AG08395 (cell line): ENCODE measurements at regions not wholly inside any gene's neighbourhood (a gene's known extent, or its start where the extent isn't known, plus 50 kb on each side); places are given as distances from the start of the nearest gene placed in this dataset.
"Not testable (repeated sequence)": the region's sequence is repeated elsewhere in the genome, so short reads cannot be mapped to it uniquely, and the experiment has no call there.

Experiments
- DNase-seq: peaks from one replicate; pipeline ENCODE4 v3.0.0; 2012; ENCODE audit warnings: mixed read lengths, low spot score

DNA sequence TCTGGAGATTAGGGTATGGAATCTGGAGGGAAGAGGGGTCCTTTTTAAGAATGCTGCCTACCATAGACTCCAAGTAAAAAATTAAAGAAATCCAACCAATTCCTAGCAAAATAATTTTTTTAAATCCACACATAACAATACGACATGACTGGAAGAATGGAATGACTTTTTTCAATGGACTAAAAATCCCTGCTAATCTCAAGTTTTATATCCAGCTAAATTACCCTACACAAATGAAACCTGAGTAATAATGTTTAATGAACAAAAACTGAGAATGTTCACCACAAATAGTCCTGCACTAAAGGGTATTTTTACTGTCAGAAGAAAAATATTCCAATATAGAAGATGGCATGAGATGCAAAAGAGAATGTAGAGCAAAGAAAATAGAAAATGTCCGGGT lies 220.3 kb upstream of the AGTR1 start:
- no peak for DNase-seq

- no peak for DNase-seq
These were observed 204.1 kb upstream of the AGTR1 start for GRCh38 chr3:148493631-148494030.

DNA sequence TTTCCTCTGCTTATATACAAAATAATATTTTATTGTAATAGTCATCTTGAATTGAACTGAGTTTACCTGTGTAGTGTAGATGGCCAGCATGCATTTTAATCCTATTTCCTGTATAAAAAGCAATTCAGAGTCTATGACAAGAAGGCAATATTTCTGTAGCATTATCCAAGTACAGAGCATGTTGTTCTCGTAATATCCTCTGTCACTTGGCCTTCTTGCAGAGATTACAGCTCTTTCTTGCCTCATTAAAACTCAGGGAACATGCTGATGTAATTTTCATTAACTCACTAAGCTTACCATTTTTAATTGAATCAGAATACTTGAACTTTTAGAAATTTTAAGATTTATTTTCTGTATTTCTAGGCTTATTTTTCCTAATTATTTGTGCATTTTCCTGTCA lies 203.3 kb upstream of the AGTR1 start:
- no peak for DNase-seq

DNA sequence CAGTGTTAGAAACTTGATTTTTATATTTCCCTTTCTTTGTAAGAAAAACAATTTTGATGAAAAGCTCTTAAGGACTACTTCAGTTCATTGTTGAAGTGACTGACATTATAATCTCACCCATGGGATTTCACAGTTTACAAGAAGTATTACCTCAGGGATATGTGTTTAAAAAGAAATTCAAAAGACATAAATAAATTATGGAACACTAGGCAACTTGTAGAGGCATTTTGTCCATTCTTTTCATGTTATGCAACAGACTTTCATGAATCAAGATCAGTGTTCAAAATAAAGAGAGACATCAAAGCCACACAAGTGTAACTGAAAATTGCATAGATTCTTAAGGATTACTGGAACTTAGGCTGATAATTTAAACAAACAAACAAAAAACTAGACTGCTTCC lies 196.8 kb upstream of the AGTR1 start:
- DNase-seq: no peak

DNA sequence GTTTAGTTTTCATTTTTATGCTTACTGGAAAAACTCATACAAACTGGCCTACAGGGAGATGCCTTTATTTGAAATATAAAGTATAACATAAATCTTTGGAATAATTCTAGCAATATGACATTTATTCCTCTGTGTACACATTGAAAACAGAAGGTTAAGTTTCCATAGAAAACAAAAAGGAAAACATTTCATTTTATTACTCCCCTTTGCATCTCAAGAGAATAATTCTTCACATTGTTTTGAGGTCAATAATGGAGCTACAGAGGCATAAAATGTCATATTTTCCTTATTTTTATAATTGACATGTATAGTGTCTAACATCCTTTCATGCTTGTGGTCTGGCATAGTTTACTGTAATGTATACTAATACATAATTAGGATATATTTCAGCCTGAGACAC lies 187.6 kb upstream of the AGTR1 start:
- no peak for DNase-seq

DNA sequence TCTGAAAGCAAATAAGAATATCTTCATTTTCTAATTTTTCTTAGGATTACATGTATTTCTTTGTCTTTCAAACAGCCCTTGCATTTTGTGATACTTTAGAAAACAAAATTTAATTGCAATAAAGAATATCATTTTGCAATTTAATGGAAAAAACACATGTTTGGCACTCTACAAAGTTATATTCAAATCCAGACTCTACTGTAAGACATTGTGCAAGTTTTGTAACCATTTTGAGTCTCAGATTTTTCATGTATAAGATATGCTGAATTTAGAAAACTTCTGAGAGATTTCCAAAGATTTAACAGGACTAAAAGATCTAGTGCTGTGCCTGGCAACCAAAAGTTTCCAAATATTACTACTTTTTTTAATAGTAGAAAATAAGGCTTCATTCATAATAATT lies 187.1 kb upstream of the AGTR1 start:
- no peak for DNase-seq

- no peak for DNase-seq
These were observed 185.1 kb upstream of the AGTR1 start for GRCh38 chr3:148512648-148513047.

DNA sequence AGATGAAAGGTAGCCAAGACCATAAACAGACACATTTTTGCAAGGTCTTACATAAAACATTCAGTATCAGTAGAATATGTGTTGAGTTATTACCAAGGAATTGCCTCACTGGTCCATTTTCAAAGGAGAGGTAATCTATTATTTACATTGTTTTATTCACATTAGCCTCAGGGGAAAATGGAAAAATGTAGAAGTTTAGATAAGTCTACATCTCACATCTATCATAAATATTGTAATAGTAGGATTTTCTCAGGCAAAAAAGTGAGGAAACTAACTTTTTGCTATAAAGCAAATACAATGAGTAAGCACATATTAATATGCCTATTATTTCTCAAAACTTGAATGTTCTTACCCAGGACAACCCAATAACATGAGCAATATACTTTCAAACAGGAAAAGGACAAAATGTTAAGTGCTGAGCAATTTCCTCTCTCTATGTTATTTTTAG lies 184.6 kb upstream of the AGTR1 start:
- no peak for DNase-seq

DNA sequence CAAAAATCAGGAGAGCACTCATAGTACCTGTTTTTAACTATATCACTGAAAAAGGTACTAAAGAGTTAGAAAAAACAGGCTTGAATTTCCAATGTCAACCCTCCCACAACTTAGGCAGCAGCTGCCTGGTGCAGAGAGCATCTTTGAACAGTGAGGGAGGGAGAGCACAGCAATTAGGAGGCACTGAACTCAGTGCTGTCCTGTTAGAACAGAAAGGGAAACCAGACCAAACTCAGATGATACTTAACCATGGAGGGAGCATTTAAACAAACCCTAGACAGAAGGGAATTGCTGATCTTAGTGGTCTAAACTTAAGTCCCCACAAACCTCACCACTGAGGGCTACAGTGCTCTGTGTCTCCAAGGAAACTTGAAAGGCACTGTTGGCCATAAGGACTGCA lies 179.2 kb upstream of the AGTR1 start:
- DNase-seq: no peak

DNA sequence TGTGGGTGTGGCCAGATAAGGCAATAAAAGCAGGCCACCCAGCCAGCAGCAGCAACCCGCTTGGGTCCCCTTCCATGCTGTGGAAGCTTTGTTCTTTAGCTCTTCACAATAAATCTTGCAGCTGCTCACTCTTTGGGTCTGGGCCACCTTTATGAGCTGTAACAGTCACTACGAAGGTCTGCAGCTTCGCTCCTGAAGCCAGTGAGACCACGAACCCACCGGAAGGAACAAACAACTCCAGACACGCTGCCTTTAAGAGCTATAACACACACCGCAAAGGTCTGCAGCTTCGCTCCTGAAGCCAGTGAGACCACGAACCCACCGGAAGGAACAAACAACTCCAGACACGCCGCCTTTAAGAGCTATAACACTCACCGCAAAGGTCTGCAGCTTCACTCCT lies 172.1 kb upstream of the AGTR1 start:
- not testable (repeated sequence) for DNase-seq

DNA sequence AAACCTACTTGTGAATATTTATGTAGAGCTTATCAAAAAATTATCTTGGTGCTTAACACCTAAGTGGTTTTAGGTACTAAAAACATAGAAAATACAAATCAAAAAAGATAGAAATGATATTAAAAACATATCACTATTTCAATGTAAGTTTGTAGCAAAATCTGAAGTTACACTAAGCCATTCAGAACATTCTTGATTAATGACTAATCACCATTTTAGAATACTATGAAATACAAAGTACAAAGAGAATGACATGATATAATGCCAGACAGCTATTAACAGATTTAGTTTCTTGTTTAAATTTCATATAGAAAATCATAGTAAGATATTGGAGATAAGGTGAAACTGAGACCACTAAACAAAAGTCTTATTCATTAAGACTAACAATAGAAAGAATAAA lies 169.7 kb upstream of the AGTR1 start:
- DNase-seq: no peak

- no peak for DNase-seq
These were observed 165.9 kb upstream of the AGTR1 start for GRCh38 chr3:148531836-148532235.

DNA sequence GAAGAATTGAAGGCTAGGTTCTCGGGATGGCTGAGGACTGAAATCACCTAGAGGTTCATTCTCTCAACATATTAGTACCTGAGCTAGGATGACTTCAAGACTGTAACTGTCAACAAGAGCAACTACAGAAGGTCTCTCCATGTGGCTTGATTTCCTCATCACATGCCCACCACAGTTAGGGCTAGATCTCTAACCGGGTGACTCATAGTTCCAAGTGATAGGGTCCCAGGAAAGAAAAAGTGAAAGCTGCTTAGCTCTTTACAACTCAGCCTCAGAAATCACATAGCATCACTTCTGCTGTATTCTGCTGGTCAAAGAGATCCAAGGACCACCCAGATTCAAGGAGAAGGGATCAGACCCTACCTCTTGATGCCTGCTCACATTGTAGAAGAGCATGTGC lies 165.4 kb upstream of the AGTR1 start:
- DNase-seq: no peak

GRCh38 chr3:148532774-148533173 lies 164.9 kb upstream of the AGTR1 start:
- DNase-seq: no peak

- DNase-seq: no peak
These were observed 163.4 kb upstream of the AGTR1 start for GRCh38 chr3:148534089-148534988.

- DNase-seq: no peak
These were observed 162.7 kb upstream of the AGTR1 start for GRCh38 chr3:148535001-148535400.

DNA sequence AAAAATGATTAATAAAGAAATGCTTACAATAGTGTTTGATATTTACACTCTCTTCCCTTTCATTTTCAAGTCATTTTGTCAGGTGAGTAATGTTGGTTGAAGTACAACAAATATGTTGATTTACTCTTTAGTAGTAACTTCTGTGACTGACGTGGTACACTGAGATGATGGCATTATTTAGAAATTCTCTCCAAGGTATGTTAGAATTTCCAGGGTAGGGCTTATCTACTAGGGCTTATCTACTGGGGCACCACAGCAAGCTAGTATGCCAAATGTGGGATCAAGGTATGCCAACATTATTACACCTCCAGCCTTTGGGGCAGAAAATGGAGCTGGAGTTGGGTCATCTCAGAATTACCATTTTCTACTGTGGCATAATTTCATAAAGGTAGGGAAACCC lies 157.4 kb upstream of the AGTR1 start:
- DNase-seq: no peak

- DNase-seq: no peak
These were observed 156.9 kb upstream of the AGTR1 start for GRCh38 chr3:148540851-148541250.

DNA sequence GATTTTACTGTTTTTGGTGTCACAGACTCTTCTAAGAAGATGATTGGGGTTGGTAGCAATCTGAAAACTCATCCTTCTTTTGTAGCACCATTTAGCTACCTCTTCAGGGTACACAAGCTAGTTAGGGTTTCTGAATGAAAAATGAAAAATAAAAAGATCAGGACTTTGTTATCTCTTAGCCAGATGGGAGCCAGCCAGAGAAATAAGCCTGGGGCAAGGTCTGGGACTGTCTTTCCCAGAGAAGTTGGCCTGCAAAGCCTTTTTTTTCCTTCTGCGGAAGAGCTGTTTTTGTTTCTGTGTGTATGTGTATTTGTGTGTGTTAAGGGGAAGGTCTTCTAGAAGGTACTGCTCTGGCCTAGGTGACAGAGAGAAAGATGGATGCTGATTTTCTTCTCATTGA lies 150.7 kb upstream of the AGTR1 start:
- DNase-seq: no peak

DNA sequence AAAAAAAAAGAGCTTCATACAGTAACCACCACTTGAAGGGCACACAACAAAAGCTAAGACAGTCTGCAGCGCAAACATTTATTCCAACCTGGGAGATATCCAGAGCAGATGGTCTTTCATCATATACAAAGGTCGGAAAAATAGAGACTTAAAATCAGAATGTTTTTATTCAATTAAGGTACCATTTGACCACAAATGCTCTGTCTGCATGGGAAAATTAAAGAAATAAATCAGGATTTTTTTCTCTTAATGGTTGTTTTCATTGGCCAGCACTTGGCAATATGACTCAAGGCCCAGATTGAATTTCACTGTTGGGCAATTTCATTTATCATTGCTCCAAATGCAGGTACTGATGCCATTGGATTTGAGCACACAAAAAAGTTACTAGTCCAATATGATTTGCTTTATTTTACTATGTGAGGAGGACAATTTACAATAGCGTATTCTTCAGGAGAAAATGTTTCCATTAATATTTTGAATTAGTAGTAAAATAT lies 145.9 kb upstream of the AGTR1 start:
- DNase-seq: no peak

DNA sequence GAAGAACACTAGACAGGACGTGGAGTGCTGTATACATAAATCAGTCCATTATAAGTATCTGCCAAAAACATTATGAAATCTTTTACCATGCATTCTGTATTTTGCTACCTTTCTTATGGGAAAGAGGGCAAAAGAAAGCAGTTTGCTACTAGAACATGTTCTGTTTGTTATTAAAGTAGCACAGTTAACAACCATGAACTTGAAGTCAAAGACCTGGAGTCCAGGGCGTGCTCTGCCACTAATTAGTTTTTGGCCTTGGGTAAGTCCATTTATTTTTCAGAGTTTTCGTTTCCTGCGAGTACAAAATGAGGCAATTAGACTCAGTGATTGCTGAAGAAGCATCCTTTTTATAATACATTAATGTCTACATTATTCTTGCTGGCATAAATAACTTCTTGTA lies 143.3 kb upstream of the AGTR1 start:
- DNase-seq: no peak

DNA sequence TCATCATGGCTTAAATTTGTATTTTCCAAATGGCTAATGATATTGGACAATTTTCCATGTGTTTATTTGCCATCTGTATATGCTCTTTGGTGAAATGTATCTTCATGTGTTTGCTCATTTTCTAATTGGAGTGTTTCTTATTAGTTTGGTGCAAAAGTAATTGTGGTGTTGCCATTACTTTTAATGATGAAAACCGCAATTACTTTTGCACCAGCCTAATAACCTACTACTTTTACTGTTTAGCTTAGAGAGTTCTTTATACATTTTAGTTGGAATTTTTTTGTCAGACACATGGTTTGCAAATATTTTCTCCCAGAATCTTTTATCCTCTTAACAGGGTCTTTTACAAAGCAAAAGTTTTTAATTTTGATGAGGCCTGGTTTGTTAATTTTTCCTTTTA lies 141.0 kb upstream of the AGTR1 start:
- no peak for DNase-seq

DNA sequence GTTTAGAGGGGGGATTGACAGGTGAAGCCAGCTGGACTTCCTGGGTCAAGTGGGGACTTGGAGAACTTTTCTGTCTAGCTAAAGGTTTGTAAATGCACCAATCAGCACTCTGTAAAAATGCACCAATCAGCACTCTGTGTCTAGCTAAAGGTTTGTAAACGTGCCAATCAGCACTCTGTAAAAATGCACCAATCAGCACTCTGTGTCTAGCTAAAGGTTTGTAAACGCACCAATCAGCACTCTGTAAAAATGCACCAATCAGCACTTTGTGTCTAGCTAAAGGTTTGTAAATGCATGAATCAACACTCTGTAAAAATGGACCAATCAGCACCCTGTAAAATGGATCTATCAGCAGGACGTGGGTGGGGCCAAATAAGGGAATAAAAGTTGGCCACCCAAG lies 120.1 kb upstream of the AGTR1 start:
- DNase-seq: not testable (repeated sequence)

DNA sequence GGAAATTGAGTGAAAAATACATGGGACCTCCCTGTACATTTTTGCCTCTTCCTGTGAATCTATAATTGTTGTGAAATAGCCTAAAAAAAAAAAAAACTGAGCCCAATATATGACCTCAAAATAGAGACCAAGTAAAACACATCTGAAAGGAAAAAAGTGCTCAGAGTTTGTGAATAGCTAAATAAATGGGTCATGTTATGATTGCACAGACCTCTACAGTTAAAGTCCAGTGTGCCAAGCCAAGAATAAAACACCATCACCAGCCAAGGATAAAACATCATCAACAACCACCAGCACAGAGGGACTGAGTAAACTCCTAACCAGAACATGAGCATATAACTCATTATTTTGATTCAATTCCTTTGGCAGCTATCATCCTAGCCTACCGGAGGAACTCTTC lies 115.6 kb upstream of the AGTR1 start:
- DNase-seq: no peak
